SK-N-MC (cell line): ENCODE measurements at regions not wholly inside any gene's neighbourhood (a gene's known extent, or its start where the extent isn't known, plus 50 kb on each side); places are given as distances from the start of the nearest gene placed in this dataset.

Experiments used
- EZH2 ChIP-seq: fragments of 200-600 bp; sonication (generic); IDR thresholded peaks from one replicate; pipeline ENCODE4 v1.6.1; 2017; ENCODE audit warnings: antibody characterized with exemption
- POLR2AphosphoS5 ChIP-seq: IDR thresholded peaks from 2 replicates; pipeline ENCODE4 v1.6.1; 2012; ENCODE audit warnings: mild to moderate bottlenecking, low read depth, low read length, borderline replicate concordance

DNA sequence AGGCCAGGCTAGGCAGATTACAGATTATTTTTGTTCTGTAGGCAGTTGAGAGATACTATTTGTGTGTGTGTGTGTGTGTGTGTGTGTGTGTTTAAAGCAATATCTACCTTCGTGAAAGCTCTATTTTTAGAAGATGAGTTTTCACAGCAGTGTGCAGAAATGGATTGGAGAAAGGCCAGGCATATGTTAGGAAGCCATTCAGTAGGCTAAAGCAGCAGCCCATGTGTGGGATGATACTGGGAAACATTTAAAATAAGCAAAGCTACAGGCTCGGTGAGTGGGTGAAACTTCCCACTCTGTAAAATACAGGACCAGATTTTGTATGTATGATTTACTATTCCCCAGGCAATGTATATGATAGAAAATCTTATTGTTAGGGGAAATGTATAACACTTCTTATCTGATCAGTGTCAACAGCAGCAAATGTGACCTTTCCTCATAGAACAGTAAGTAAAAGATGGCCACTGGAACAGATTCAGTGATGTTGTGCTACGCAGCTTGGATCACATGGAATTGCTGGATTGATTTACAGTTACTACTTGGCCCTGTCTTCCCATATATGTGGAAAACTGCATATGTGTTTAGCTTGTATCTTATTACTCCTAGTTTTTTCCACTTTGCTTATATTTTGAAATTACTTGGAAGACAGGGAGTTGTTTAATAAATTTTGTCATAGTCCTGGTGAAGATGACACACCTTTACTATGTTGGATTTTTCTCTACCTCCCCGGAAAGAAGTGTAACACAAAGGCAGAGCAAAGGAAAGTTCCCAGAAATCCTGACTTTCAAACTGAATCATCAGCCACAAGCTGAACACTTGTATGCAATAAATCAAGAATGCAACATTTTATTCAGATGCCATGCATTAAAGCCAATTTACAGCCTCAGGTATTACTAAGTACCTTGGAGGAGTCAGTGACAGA, 1077.7 kb upstream of the SEMA6A start:
- TF ChIP-seq POLR2AphosphoS5 (no peak), EZH2 (no peak)
